H9 (cell line): ENCODE measurements at regions not wholly inside any gene's neighbourhood (a gene's known extent, or its start where the extent isn't known, plus 50 kb on each side); places are given as distances from the start of the nearest gene placed in this dataset.
A peak's percentile ranks its signal among the peaks of the same experiment; 100 is the strongest.

Source experiments
- DNase-seq: peaks from one replicate; pipeline ENCODE4 v3.0.0-alpha.2; 2017
- H2AFZ ChIP-seq: one replicate; pipeline ENCODE4 v1.6.1; 2013; ENCODE audit warnings: mild to moderate bottlenecking, low read length, control low read depth, moderate library complexity
- H2AK5ac ChIP-seq: 2 replicates; pipeline ENCODE4 v1.6.1; 2013; ENCODE audit warnings: low read length, control low read depth, mixed read lengths; ENCODE audit not compliant: insufficient read length
- H2BK120ac ChIP-seq: one replicate; pipeline ENCODE4 v1.6.1; 2013; ENCODE audit warnings: low read depth, mild to moderate bottlenecking, low read length, control low read depth, inconsistent platforms; ENCODE audit not compliant: poor library complexity, severe bottlenecking
- H2BK12ac ChIP-seq: 2 replicates; pipeline ENCODE4 v1.6.1; 2013; ENCODE audit warnings: low read length, control low read depth, mixed read lengths, low read depth; ENCODE audit not compliant: insufficient read length
- H2BK15ac ChIP-seq: 2 replicates; pipeline ENCODE4 v1.6.1; 2013; ENCODE audit warnings: low read depth, low read length, control low read depth
- H2BK20ac ChIP-seq: one replicate; pipeline ENCODE4 v1.6.1; 2013; ENCODE audit warnings: low read depth, mild to moderate bottlenecking, low read length, control low read depth, inconsistent platforms; ENCODE audit not compliant: poor library complexity, severe bottlenecking
- H2BK5ac ChIP-seq: 2 replicates; pipeline ENCODE4 v1.6.1; 2013; ENCODE audit warnings: low read length, control low read depth, mixed read lengths; ENCODE audit not compliant: insufficient read length
- H3K14ac ChIP-seq: 2 replicates; pipeline ENCODE4 v1.6.1; 2013; ENCODE audit warnings: low read length, control low read depth; ENCODE audit not compliant: insufficient read depth
- H3K18ac ChIP-seq: 2 replicates; pipeline ENCODE4 v1.6.1; 2013; ENCODE audit warnings: low read depth, mild to moderate bottlenecking, mixed read lengths, low read length, control low read depth; ENCODE audit not compliant: insufficient read length
- H3K23ac ChIP-seq: 2 replicates; pipeline ENCODE4 v1.6.1; 2013; ENCODE audit warnings: low read length, control low read depth, mixed read lengths, low read depth; ENCODE audit not compliant: insufficient read length
- H3K23me2 ChIP-seq: 2 replicates; pipeline ENCODE4 v1.6.1; 2013; ENCODE audit warnings: low read depth, mild to moderate bottlenecking, mixed read lengths, low read length, control low read depth; ENCODE audit not compliant: insufficient read length, poor library complexity, severe bottlenecking
- H3K27ac ChIP-seq: 2 replicates; pipeline ENCODE4 v1.5.1; 2013; ENCODE audit warnings: low read length, control low read depth, mixed read lengths, low read depth; ENCODE audit not compliant: insufficient read length
- H3K27me3 ChIP-seq: 2 replicates; pipeline ENCODE4 v1.6.1; 2013; ENCODE audit warnings: low read length, control low read depth, inconsistent platforms; ENCODE audit not compliant: insufficient read depth
- H3K4ac ChIP-seq: 2 replicates; pipeline ENCODE4 v1.6.1; 2013; ENCODE audit warnings: low read depth, mild to moderate bottlenecking, control low read depth, inconsistent platforms, low read length, moderate library complexity
- H3K4me1 ChIP-seq: 2 replicates; pipeline ENCODE4 v1.6.1; 2013; ENCODE audit warnings: low read length, control low read depth, inconsistent platforms; ENCODE audit not compliant: insufficient read depth
- H3K4me2 ChIP-seq: 2 replicates; pipeline ENCODE4 v1.6.1; 2013; ENCODE audit warnings: low read length, control low read depth, mixed read lengths; ENCODE audit not compliant: insufficient read length, insufficient read depth
- H3K56ac ChIP-seq: 2 replicates; pipeline ENCODE4 v1.6.1; 2013; ENCODE audit warnings: low read depth, mild to moderate bottlenecking, mixed read lengths, low read length, control low read depth; ENCODE audit not compliant: insufficient read length
- H3K79me1 ChIP-seq: 2 replicates; pipeline ENCODE4 v1.6.1; 2013; ENCODE audit warnings: low read depth, mild to moderate bottlenecking, moderate library complexity, low read length, control low read depth, inconsistent platforms; ENCODE audit not compliant: insufficient read depth, poor library complexity, severe bottlenecking
- H3K79me2 ChIP-seq: 2 replicates; pipeline ENCODE4 v1.6.1; 2013; ENCODE audit warnings: low read length, control low read depth, inconsistent platforms; ENCODE audit not compliant: insufficient read depth
- H3K9ac ChIP-seq: 2 replicates; pipeline ENCODE4 v1.6.1; 2013; ENCODE audit warnings: low read length, control low read depth, mixed read lengths; ENCODE audit not compliant: insufficient read length; ENCODE audit errors: extremely low read depth
- H3K9me3 ChIP-seq: one replicate; pipeline ENCODE4 v1.6.1; 2013; ENCODE audit warnings: low read depth, low read length, inconsistent platforms; ENCODE audit not compliant: control insufficient read depth
- H3T11ph ChIP-seq: one replicate; pipeline ENCODE4 v1.6.1; 2013; ENCODE audit warnings: mild to moderate bottlenecking, low read length, control low read depth, inconsistent platforms
- H4K20me1 ChIP-seq: one replicate; pipeline ENCODE4 v1.6.1; 2013; ENCODE audit not compliant: control insufficient read depth, insufficient read length, insufficient read depth
- H4K5ac ChIP-seq: 2 replicates; pipeline ENCODE4 v1.6.1; 2013; ENCODE audit warnings: low read depth, mild to moderate bottlenecking, mixed read lengths, low read length, control low read depth; ENCODE audit not compliant: insufficient read length
- H4K8ac ChIP-seq: replicated peaks from 2 replicates; pipeline ENCODE4 v1.6.1; 2013; ENCODE audit warnings: low read length, control low read depth, mixed read lengths, low read depth; ENCODE audit not compliant: insufficient read length
- H4K91ac ChIP-seq: 2 replicates; pipeline ENCODE4 v1.6.1; 2013; ENCODE audit warnings: low read depth, mild to moderate bottlenecking, moderate library complexity, mixed read lengths, low read length, control low read depth; ENCODE audit not compliant: insufficient read length
- H3K27ac Mint-ChIP-seq, 3 experiments: 2 replicates in 2 of 3; 3 replicates in 1 of 3; pipeline ENCODE4 v1.8.0; 2020 to 2021; ENCODE audit warnings: mixed read lengths in 3 of 3, mild to moderate bottlenecking in 1 of 3, moderate library complexity in 1 of 3
- H3K27me3 Mint-ChIP-seq: 2 replicates; pipeline ENCODE4 v1.8.0; 2021; ENCODE audit warnings: low read depth, mild to moderate bottlenecking, moderate library complexity, mixed read lengths
- H3K36me3 Mint-ChIP-seq, 3 experiments: 2 replicates in 2 of 3; 3 replicates in 1 of 3; pipeline ENCODE4 v1.8.0; 2020 to 2021; ENCODE audit warnings: low read depth in 3 of 3, mixed read lengths in 3 of 3; ENCODE audit not compliant: insufficient read depth in 1 of 3
- H3K4me1 Mint-ChIP-seq, 2 experiments: 2 replicates each; pipeline ENCODE4 v1.8.0; 2020; ENCODE audit warnings: mixed read lengths in 2 of 2
- H3K4me3 Mint-ChIP-seq, 2 experiments: 2 replicates in 1 of 2; 3 replicates in 1 of 2; pipeline ENCODE4 v1.8.0; 2020 to 2021; ENCODE audit warnings: mild to moderate bottlenecking in 2 of 2, mixed read lengths in 2 of 2, moderate library complexity in 1 of 2
- H3K9me3 Mint-ChIP-seq, 2 experiments: 2 replicates in 1 of 2; 3 replicates in 1 of 2; pipeline ENCODE4 v1.8.0; 2020; ENCODE audit warnings: mild to moderate bottlenecking in 2 of 2, mixed read lengths in 2 of 2, moderate library complexity in 1 of 2
- CTCF ChIP-seq: fragments of 200-600 bp; sonication (generic); conservative IDR thresholded peaks from 3 replicates; pipeline ENCODE4 v1.8.0; 2021; ENCODE audit warnings: antibody characterized with exemption, mild to moderate bottlenecking
- WGBS: extraction: QIAGEN DNeasy Blood & Tissue Kit; methylation state at CpG from one replicate; pipeline ENCODE4 v1.1.7; 2013; ENCODE audit warnings: missing lambda C conversion rate, low lambda C conversion rate, mixed read lengths; ENCODE audit not compliant: insufficient read length; ENCODE audit errors: extremely low coverage; 5-methylcytosine and 5-hydroxymethylcytosine counted together

- H3K9me3 ChIP-seq = no peaks in the 10 kb centered on the region
- DNase-seq = no peak
- no peak overlapping the region for H4K8ac ChIP-seq
- H2AFZ ChIP-seq = no peak overlapping the region
- no peak overlapping the region for H2BK12ac ChIP-seq
- Mint-ChIP-seq H3K9me3 (peaks cover 0 to 3% of the 10 kb centered on the region in 2 experiments; a peak in 2 of 5 replicates), H3K27me3 (no peaks in the 10 kb centered on the region), H3K4me1 (no peaks in the 10 kb centered on the region), H3K27ac (peak overlapping the region in 1 of 3 experiments; percentile 30; a peak in 1 of 7 replicates), H3K36me3 (peaks cover 0 to 2% (median 0%) of the 10 kb centered on the region in 3 experiments; a peak in 2 of 7 replicates), H3K4me3 (no peak overlapping the region)
- H3K27ac ChIP-seq = no peak overlapping the region
- H3K4ac ChIP-seq = no peak overlapping the region
- no peak overlapping the region for H2BK5ac ChIP-seq
- H4K5ac ChIP-seq = no peak overlapping the region
- no peaks in the 10 kb centered on the region for H4K20me1 ChIP-seq
- no peak overlapping the region for H3T11ph ChIP-seq
- H2BK120ac ChIP-seq = no peak overlapping the region
- H3K18ac ChIP-seq = no peak overlapping the region
- H4K91ac ChIP-seq = no peak overlapping the region
- no peaks in the 10 kb centered on the region for H3K23me2 ChIP-seq
- no peak overlapping the region for H2BK20ac ChIP-seq
- H3K14ac ChIP-seq = no peak overlapping the region
- no peak overlapping the region for H3K56ac ChIP-seq
- no peak overlapping the region for H3K23ac ChIP-seq
- no peaks in the 10 kb centered on the region for H3K4me1 ChIP-seq
- H2AK5ac ChIP-seq = no peak overlapping the region
- no CpG with 5 or more reads among the region's 2 CpGs for WGBS
- H3K4me2 ChIP-seq = no peak overlapping the region
- no peak for TF ChIP-seq CTCF
- no peaks in the 10 kb centered on the region for H3K27me3 ChIP-seq
- H3K79me2 ChIP-seq = no peaks in the 10 kb centered on the region
- H2BK15ac ChIP-seq = no peak overlapping the region
- no peak overlapping the region for H3K9ac ChIP-seq
- no peaks in the 10 kb centered on the region for H3K79me1 ChIP-seq
Observed at GRCh38 chr10:57049096-57049495, 688.0 kb upstream of the ZWINT start.
